ENCODE measurements at regions not wholly inside any gene's neighbourhood (a gene's known extent, or its start where the extent isn't known, plus 50 kb on each side); places are given as distances from the start of the nearest gene placed in this dataset.

DNA sequence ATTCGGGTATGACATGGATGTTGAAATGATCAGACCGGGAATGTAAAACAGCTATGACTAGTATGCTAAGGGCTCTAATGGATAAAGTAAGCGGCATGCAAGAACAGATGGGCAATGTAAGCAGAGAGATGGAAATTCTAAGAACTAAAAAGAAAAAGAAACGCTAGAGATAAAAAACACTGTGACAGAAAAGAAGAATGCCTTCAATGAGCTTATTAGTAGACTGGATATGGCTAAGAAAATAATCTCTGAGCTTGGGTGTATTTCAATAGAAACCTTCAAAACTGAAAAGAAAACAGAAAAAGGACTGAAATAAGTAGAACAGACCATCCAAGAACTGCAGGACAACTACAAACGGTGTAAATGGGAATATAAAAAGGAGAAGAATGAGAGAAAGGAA, 101.2 kb downstream of the HES1 start:
- TF ChIP-seq, protein P1, sequence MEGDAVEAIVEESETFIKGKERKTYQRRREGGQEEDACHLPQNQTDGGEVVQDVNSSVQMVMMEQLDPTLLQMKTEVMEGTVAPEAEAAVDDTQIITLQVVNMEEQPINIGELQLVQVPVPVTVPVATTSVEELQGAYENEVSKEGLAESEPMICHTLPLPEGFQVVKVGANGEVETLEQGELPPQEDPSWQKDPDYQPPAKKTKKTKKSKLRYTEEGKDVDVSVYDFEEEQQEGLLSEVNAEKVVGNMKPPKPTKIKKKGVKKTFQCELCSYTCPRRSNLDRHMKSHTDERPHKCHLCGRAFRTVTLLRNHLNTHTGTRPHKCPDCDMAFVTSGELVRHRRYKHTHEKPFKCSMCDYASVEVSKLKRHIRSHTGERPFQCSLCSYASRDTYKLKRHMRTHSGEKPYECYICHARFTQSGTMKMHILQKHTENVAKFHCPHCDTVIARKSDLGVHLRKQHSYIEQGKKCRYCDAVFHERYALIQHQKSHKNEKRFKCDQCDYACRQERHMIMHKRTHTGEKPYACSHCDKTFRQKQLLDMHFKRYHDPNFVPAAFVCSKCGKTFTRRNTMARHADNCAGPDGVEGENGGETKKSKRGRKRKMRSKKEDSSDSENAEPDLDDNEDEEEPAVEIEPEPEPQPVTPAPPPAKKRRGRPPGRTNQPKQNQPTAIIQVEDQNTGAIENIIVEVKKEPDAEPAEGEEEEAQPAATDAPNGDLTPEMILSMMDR (IDR thresholded peaks at IDR 0.05), result no peak
- no peak for TF ChIP-seq POLR2AphosphoS5 (IDR thresholded peaks at IDR 0.05; ENCODE audit: insufficient read depth in 1 of 2, low read depth in 1 of 2)
- no peak for TF ChIP-seq POLR2A (IDR thresholded peaks at IDR 0.05)

All from vagina (tissue), 2 donors.